GM18858 (cell line): ENCODE measurements at regions not wholly inside any gene's neighbourhood (a gene's known extent, or its start where the extent isn't known, plus 50 kb on each side); places are given as distances from the start of the nearest gene placed in this dataset.

Source experiments
- ATAC-seq: cut with Tn5 transposase; IDR thresholded peaks from one replicate; pipeline ENCODE4 v1.9.1; 2021; ENCODE audit not compliant: unreplicated experiment

DNA sequence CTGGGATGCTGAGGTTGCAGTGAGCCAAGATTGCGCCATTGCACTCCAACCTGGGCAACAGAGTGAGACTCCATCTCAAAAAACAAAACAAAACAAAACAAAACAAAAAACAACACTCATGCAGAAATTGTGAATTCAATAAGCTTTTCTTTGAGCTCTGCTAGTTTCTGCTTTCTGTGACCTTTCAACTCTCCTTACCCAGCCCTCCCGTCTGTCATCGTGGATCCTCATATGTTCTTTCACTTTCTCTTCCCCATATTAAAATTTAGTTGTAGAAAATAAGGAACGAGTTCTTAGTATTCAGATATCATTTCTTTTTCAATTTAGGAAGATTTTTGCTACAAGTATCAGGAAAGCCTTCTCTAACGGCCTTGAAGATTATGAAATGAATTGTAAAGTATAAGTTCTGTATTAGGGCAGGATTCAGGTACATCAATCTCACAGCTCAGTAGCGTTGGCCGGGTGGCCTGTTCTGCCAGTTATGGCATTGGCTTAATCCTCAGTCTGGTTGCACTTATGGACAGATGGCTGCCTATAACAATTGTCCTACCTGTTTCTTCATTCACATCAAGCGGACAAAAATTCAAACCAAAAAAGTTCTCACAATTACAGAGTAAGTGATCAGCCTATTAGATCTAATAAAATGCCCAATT is 1167.0 kb downstream of the SORCS3 start:
- ATAC-seq: no peak

GRCh38 chr10:105803206-105803605 is 1162.1 kb downstream of the SORCS3 start:
- ATAC-seq: no peak

- ATAC-seq: no peak
Observed at GRCh38 chr10:105800641-105801040, 1159.6 kb downstream of the SORCS3 start.

GRCh38 chr10:105798328-105798889 is 1157.3 kb downstream of the SORCS3 start:
- no peak for ATAC-seq

DNA sequence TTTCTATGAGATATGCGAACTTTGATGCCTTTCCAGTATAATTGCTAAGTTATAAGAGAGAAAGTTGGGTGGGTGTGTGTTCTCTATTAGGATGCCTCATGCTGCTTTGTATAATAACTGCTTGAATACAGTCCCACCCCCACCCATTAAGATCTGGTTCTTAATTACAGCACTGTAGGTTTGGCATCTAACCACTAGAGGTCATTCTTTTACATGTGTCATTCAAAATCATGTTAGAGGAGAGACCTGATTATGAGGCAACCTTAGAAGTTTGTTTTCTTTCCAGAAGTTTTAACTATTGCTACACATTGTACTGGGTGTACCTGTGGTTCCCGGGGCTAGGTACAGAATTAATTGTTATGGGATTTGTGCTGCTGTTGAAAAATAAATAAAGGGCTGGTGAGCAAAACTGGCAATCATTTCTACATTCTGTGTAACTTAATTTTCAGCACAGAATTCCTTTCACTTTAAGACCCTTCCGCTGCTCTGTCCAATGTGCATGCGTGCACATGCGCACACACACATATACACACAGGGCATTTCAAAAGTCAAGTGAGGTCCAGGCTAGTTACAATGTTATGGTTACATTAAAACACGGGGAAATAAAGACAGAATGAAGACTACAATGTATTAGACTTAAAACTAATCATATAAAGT is 1156.3 kb downstream of the SORCS3 start:
- peak; percentile 74 for ATAC-seq

DNA sequence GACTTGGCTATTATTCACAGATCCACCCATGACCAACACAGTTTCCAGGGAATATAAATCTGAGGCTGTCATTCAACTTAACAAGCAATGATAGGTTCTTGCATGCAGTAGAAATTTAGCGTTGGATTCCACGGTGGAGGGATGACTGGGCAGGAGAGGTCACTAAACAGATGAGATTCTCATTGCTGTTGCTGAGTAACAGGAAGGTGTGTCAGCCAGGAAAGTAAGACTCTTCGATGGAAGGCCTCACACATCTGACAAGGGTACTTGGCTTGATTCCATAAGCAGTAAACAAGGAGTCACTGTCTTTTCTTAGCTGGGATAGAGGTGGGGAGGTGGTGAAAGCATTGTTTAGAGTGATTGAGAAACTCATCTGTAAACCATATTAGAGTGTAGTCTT is 1152.0 kb downstream of the SORCS3 start:
- ATAC-seq: no peak

GRCh38 chr10:105785721-105786120 is 1144.6 kb downstream of the SORCS3 start:
- no peak for ATAC-seq

GRCh38 chr10:105783936-105784483 is 1142.9 kb downstream of the SORCS3 start:
- ATAC-seq: no peak

DNA sequence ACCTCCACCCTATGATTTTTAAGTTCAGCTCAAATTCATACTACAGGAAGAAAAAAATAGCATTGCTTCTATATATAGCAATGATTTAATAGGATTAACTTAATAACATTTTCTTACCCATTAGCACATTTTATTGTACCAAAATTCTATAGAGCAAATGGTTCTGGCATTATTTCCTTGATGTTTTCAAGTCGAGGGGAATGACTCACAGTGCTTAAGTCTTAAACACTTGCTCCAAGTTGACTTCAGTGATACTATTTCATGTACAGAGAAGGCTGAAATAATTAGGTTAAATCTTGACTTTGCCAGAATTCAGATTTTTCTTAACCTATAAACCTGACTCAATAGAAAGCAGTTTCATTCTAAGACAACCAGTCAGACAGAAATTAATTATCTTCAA is 1133.8 kb downstream of the SORCS3 start:
- ATAC-seq: no peak

DNA sequence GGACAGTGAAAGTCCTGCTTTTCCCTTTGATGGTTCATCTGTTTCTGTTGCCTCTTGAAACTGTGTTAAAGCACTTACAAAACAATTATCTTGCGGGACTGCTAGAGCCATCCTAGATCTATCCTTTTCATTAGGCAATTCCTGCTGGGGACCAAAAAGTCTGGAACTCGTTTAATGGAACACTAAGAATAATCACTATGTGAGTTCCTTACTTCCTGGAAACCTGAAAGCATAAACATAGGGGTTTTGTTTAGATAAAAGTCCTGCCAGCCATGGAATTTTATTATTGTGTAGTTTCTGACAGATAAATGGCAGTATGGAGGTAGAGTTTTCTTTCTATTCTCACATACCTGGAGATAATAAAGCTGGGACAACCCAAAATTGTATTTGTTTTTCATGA is 1133.3 kb downstream of the SORCS3 start:
- no peak for ATAC-seq

GRCh38 chr10:105770524-105771212 is 1129.6 kb downstream of the SORCS3 start:
- ATAC-seq: no peak

DNA sequence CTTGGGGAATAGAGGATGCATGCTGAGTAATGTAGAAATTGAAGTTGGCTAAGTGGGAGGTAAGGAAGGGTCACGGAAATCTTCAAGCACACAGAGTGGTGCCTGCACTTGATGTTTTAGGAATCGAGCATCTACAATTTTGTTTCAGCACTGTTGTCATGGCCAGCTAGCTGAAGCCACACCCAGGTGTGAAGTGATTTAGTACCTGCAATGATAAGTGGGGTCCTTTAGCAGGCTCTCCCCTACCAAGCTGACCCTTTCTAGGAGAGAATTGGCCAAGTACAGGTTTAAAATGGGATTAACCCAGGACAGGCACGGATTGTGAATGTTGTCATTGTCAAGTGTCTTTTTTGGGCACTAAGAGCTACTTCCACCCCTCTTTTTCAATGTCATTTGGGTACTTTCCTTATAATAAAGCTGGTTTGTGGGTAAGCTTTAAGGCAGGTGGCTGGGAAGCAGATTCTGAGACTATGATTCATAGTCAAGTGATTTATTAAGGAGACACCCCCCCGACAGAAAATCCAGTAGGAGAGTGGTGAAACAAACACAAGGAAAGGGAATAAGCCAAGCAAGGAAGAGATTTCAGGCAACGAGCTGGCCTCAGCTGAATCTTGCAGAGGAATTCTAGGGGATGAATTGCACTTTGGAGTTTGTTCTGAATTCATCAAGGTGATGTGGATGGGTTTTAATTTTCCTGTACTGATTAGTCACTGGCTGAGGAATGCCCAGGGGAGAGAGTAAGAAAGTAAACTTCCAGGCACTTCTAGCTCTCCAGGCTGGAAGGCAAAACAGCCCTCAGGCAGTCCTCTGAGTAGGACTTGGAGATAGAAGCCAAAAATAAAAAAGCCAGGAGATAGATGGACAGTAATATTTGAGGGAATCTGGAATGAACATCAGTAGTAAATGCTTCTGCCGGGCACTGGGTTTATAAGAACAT is 1128.4 kb downstream of the SORCS3 start:
- ATAC-seq: no peak

DNA sequence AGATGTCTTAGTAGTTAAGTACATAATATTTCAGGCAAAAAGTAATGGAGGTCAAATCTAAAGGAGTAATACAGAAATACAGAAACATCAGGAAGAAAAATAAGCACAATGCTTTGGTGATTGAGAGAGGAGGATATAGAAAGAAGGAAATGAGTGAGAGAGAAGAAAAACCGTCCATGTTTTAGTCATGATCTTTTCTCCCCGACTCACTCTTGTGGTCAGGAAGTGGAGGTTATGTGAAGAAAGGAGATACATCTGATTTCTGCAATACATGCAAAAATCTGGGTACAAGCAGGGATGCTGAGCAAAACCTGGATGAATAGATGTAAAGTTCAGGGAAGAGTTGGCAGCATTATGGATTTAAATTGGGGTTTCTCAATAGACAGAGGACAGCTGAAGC is 1122.5 kb downstream of the SORCS3 start:
- no peak for ATAC-seq

DNA sequence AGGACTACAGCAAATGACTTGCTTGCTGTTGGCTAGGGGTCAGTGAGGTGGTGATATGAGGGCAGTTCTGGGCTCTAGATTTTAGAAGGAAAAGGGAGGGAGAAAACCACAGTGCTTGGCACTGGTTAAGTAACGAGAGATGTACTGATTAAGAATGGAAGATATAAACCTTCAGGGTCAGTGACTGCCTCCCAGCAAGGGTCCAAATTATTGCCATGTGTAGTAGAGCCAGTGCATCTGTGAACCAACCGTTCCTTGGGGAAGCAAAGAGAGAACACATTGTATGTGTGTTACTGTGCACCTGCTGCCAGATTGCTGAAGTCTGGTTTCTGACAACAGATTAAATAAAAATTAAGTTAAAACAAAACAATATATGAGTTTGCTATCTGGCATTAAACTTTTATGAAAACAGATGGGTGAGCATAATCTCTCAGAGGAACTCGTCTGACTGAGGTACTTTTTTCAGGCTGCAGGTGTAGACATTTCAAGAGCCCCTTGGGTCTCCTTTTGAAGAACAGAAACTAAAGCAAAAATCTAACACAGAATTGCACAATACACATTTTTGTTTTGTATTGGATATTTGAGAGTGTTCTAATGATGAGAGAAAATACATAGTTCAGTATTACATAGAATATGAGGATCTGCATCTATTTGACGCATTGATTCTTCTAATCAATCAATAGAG is 1120.6 kb downstream of the SORCS3 start:
- no peak for ATAC-seq

GRCh38 chr10:105759669-105760068 is 1118.6 kb downstream of the SORCS3 start:
- no peak for ATAC-seq

- no peak for ATAC-seq
Observed at GRCh38 chr10:105758209-105758998, 1117.3 kb downstream of the SORCS3 start.

- no peak for ATAC-seq
Observed at GRCh38 chr10:105757302-105757701, 1116.2 kb downstream of the SORCS3 start.

- no peak for ATAC-seq
Observed at GRCh38 chr10:105756386-105756785, 1115.3 kb downstream of the SORCS3 start.

DNA sequence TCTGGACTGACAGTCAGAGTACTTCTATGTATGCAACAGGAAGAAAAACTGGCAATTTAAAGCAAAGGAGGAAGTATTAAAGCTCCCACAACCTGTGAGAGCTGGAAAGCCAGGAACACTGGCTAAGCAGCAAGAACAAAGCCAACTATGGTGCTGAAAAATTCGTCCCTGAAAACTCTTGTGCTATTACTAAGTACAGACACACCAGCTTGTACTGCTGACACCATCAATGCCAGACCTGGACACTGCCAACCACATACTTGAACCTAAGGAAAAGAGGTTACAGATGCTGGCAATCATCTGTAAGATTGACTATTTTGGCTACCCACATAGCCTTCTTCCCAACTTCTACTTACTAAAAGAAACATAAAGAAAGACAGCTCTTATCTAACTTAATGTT is 1110.6 kb downstream of the SORCS3 start:
- ATAC-seq: no peak
